ENCODE measurements at regions not wholly inside any gene's neighbourhood (a gene's known extent, or its start where the extent isn't known, plus 50 kb on each side); places are given as distances from the start of the nearest gene placed in this dataset.
"Not testable (repeated sequence)": the region's sequence is repeated elsewhere in the genome, so short reads cannot be mapped to it uniquely, and the experiment has no call there.

GRCh38 chr1:144322598-144322997 lies 50.8 kb downstream of the PPIAL4E start:
- H3K9me3 ChIP-seq (ENCODE audit: control insufficient read depth, insufficient read depth, low read depth, low read length); H3K36me3 ChIP-seq (ENCODE audit: control insufficient read depth in 2 of 2, insufficient read depth in 1 of 2, low read length in 2 of 2); H3K27ac ChIP-seq (ENCODE audit: extremely low read depth, low read depth, low read length); CTCF ChIA-PET; H3K4me1 ChIP-seq (ENCODE audit: control insufficient read depth, insufficient read depth, low read length); POLR2A ChIA-PET: not testable (repeated sequence)
- H3K4me3 ChIP-seq (ENCODE audit: low read depth, low read length): peak overlapping the region; percentile 35
